GM21360 (cell line): ENCODE measurements at regions not wholly inside any gene's neighbourhood (a gene's known extent, or its start where the extent isn't known, plus 50 kb on each side); places are given as distances from the start of the nearest gene placed in this dataset.
"Not testable (repeated sequence)": the region's sequence is repeated elsewhere in the genome, so short reads cannot be mapped to it uniquely, and the experiment has no call there.

Experiments used
- ATAC-seq: cut with Tn5 transposase; IDR thresholded peaks from one replicate; pipeline ENCODE4 v1.9.1; 2021; ENCODE audit warnings: mild to moderate bottlenecking, moderate library complexity; ENCODE audit not compliant: unreplicated experiment

DNA sequence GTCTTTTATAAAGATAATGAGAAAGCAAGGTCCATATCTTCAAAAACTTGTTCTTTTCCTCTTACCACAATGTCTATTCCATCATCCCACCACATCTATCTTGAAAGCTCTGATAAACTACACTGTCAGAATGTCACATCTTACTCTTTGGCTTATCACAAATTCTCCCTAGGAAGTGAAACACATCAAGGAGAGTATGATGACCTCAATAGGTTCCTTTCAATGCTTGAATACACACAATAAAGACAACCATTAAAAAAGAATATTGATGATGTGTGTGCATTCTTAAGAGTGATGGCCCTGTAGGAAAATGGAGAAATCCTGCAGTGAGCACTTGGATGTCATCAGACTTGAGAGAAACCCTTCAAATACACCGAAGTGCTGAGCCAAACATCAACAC is 918.1 kb upstream of the SORCS1 start:
- no peak for ATAC-seq

DNA sequence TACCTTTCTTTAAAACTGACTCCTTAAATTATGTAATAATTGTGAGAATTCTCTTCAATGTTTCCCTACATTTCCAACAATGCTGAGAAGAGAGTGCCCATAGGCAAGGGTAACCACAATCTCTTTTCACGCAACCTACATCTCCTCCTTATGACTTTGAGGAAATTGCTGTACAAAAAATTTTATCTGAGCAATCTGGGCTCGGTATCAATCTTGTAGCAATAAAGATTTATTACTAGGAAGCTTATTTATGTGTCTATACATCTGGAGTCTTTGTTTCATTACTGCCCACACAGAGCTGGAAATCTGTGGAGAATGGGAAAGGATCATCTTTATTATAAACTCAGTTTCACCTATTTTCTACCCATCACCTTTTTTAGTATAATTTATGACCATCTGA is 913.8 kb upstream of the SORCS1 start:
- no peak for ATAC-seq

DNA sequence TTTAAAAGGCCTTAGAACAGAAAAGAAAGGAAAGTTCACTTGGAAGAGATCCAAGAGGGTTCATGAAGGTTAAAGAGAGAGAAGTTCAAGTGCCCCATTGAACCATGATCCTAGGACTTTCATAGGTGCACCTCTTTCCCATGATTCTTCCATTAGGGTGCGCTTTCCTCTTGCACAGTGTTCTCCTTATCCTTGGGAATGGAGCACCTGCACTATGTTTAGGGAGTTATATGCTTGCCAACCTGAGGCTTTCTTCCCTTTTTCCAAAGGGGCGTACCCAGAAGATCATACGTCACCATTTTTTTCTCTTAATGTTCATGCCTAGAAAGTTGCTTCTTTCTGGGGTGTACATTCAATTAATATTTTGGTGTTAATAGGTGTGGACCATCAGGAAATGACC is 908.0 kb upstream of the SORCS1 start:
- ATAC-seq, result no peak

DNA sequence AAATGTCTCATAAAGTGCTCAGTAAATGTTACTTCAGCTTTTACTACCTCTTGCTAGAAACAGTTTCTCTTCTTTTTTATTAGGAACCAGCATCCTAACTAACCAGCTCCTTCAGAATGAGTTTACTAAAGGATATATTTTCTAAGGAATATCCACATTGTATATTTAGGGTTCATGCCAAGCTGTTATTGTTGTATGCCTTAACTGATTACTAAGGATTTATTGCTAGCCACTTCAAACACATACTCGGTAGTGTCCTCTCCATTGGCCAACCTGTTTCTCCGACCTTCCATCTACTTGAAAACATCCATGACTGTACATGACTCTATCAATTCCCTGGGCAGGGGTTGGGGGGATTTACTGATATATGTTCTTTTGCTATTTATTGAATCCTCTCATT is 906.3 kb upstream of the SORCS1 start:
- ATAC-seq, result no peak

DNA sequence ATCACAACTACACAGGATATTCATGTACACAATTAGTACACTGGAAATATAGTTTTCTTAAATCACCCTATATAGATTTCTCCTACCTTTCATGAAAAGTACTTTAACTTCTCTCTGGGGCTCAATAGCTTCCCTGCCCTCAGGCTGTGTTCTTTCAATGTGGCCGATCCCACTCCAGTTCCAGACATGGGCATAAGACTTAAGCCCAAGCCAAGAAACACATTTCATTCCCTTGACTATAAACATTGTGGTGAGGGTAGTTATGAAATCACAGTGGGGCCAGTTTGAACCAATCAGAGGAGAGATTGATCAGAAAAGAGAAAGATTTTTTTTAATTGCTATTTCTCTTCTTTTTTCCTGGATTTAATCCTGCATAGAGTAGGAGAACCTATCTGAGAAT is 904.6 kb upstream of the SORCS1 start:
- no peak for ATAC-seq

DNA sequence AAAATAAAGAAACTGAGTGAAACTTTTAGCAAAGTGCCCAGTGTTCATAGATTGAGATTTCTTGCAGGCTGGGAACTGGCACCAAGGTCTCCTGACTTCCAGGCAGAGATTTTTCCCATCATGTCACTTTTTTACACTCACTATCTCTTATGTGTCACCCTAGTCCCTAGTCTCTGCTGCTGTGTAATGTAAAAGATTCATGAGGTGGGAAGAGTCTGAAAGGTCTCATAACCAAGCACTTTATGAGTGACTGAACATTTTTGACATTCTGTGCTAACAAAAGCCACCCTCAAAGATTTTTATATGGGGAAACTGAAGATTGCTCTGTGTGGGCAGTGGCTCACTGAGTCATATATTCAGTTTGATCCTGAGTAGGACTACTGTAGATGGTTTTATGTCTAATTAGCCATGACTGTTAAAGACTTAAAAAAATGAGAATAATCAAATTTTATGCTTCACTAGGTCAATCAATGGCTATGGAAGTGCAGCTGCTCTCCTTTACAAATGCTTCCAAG is 900.3 kb upstream of the SORCS1 start:
- ATAC-seq, result no peak

DNA sequence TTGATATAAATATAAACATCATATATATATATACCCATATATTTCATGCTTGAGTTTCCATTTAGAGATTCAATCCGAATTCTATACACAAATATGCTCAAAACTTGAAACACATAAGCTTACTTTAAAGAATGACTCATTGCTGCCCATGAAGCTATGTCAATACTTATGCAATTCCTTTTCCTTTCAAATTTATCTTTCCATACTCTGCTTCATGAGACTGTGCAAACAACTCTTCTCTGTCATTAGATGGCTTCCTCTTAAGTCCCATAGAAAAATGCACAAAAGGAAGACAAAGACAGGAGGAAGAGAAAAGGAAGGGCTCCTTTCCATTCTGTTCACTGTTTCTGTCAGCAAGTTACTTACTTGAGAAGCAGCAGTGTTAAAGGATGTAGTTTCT is 895.7 kb upstream of the SORCS1 start:
- no peak for ATAC-seq

- no peak for ATAC-seq
These were observed 891.0 kb upstream of the SORCS1 start for GRCh38 chr10:108055506-108055905.

GRCh38 chr10:108052981-108053380 is 888.5 kb upstream of the SORCS1 start:
- no peak for ATAC-seq

GRCh38 chr10:108051218-108051617 is 886.7 kb upstream of the SORCS1 start:
- ATAC-seq, result no peak

- no peak for ATAC-seq
These were observed 886.1 kb upstream of the SORCS1 start for GRCh38 chr10:108050626-108051025.

DNA sequence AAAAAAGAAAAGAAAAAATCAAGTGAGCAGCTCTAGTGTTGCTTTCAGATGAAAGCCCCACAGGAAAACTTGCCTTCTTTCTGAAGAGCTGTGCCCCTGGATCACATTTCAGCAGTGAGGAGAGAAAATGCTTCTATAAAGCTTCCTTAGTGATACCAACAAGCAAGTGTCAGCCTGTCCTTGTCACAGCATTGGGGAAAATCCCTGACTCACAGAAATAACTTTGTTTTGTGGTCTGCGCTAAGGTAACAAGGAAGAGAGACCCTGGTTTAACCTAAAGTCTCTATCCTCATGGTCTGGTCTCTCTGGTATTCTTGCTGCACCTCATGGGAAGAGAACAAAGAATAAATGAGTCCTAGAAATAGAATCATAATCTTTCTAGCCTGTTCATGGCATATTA is 885.2 kb upstream of the SORCS1 start:
- ATAC-seq, result no peak

GRCh38 chr10:108048898-108049297 is 884.4 kb upstream of the SORCS1 start:
- ATAC-seq, result no peak

- no peak for ATAC-seq
These were observed 875.5 kb upstream of the SORCS1 start for GRCh38 chr10:108039821-108040584.

DNA sequence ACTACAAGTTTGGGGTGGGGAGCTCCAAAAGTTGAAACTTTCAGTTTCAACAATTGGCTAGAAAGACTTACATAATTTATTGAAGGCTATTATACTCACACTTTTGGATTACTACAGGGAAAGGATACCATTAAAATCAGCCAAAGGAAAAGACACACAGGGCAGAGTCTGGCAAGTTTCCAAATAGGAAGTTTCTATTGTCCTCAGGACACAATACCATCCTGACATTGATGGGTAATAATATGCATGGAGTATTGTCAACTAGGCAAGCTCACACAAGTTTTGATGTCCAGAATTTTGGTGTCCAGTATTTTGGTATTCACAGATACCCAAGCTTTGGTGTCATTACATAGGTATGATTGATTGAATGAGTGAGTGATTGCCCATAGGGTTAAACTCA is 872.6 kb upstream of the SORCS1 start:
- ATAC-seq, result no peak

DNA sequence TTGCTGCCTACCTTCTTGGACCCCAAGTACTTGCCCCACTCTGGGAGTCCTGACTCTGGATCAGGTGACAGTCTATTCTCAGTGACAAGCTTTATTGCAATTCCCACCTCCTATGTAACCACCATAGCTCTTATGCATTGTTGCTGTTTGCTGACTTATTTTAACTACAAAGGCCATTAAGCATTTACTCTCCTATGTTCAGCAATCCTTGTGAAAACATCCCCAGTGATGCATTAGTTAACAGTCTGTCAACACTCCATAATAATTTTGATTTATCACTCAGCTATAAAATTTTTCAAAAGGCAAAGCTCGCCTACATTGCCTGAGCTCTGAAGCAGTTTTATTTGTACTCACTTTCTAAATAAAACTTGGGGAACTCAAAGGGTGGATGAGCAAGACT is 871.8 kb upstream of the SORCS1 start:
- no peak for ATAC-seq

GRCh38 chr10:108034829-108035228 is 870.3 kb upstream of the SORCS1 start:
- no peak for ATAC-seq

- ATAC-seq, result not testable (repeated sequence)
These were observed 869.0 kb upstream of the SORCS1 start for GRCh38 chr10:108033518-108033917.

- no peak for ATAC-seq
These were observed 867.0 kb upstream of the SORCS1 start for GRCh38 chr10:108031505-108031904.

- peak; percentile 58 for ATAC-seq
These were observed 850.3 kb upstream of the SORCS1 start for GRCh38 chr10:108014902-108015177.

DNA sequence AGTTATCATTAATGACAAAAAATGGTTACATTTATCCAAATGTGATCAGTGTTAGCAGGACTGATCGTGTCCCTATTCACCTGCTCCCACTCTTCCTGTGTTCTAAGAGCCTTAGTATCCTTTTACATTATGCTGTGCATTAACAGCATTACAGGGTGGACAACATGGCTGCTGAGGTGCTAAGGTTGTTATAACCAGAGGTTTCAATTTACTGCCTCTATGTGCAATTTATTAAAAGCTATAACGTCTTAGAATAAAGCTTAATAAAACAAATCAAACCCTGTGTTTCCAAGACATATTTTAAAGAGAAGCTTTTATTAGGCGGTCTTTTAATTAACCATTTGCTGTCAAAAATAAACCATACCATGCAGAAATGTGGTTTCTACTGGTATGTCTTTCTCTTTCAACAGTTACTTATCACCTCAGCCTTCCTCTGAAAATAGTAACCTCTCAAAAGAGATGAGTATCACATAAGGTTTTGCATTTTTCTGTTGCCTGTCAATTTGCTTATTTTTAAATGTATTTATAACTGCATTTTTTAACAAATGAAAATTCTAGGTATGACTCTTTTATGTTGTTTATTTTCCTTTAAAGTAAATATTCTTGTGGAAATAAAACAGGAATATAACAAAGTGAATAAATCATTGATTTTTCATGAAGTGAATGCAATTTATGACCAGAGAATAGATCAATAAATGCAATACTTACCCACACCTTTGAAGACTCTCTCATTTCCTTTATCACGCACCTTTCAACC is 849.8 kb upstream of the SORCS1 start:
- ATAC-seq, result no peak

DNA sequence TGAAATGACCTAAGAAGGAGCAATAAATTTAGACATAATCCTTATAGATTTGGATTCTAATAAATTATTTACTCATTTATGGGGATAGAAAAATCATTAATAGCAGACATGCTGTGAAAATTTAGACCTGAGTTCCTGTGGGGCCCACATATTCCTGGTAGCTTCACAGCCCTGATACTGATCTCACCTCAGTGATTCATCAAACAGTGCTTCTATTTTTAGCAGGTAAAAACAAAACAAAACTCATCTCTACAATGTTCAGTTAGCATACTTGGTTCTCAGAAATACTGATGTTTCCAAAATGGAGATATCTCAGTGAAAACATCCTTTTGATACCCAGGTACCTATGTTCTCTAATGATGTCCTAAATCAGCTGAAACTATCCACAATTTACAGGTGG is 841.1 kb upstream of the SORCS1 start:
- ATAC-seq, result no peak

DNA sequence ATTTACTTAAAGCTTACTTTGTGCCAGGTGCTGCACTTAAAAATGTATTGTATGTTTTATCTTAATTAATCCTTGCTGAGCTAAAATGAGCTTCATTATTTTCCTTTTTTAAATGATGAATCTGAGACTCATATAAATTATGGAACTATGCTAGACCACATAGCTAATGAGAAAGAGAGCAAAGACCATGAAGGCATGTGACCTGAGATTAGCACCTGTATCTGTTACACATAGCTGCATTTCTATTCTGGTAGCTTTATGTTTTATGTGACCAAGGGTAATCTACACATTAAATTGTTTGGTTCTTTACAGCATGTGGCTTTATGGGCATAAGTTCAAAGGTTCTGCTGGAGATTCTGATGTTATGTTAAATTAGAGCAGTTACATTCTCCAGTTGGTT is 839.1 kb upstream of the SORCS1 start:
- ATAC-seq, result no peak
